ENCODE measurements at regions not wholly inside any gene's neighbourhood (a gene's known extent, or its start where the extent isn't known, plus 50 kb on each side); places are given as distances from the start of the nearest gene placed in this dataset.

DNA sequence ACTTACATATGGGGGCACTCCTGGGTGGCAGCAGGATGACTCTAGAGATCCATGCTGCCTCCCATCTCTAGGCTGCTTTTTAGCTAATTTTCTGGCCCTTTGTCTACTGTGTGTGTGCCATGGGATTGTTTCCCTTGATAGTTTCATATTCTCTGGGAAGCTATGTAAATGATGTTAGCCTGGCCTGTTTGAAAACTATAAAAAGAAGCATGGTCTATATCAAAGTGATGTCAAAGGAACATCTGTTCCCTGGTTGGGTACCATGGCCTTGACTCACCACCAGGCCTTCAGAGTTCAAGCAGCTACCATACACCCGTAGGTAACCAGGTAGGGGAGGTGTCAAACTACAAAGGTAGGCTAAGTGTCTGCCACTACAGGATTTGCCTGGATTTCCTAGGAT is 310.4 kb downstream of the FRK start:
- H3K9me3 ChIP-seq (ENCODE audit: insufficient read depth in 2 of 2, low read depth in 1 of 2, low read length in 1 of 2): no peaks in the 10 kb centered on the region
- no peak for TF ChIP-seq PHF8 (conservative IDR thresholded peaks at IDR 0.05; ENCODE audit: low read depth, low read length)
- TF ChIP-seq POLR2A (IDR thresholded peaks at IDR 0.05; ENCODE audit: control extremely low read depth in 1 of 2, low read depth in 2 of 2, low read length in 2 of 2): no peak
- no peak for TF ChIP-seq BRCA1 (IDR thresholded peaks at IDR 0.05; ENCODE audit: low read depth, low read length)
- TF ChIP-seq, protein P1, sequence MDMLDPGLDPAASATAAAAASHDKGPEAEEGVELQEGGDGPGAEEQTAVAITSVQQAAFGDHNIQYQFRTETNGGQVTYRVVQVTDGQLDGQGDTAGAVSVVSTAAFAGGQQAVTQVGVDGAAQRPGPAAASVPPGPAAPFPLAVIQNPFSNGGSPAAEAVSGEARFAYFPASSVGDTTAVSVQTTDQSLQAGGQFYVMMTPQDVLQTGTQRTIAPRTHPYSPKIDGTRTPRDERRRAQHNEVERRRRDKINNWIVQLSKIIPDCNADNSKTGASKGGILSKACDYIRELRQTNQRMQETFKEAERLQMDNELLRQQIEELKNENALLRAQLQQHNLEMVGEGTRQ (IDR thresholded peaks at IDR 0.05; ENCODE audit: low read length): no peak
- no peak for TF ChIP-seq TEAD4 (IDR thresholded peaks at IDR 0.05; ENCODE audit: low read depth, low read length)
- no peak for TF ChIP-seq GABPA (IDR thresholded peaks at IDR 0.05; ENCODE audit: borderline replicate concordance, insufficient read depth, low read length)
- TF ChIP-seq KDM5A (IDR thresholded peaks at IDR 0.05; ENCODE audit: low read length): no peak
- no peak for TF ChIP-seq JUND (IDR thresholded peaks at IDR 0.05; ENCODE audit: low read length)
- TF ChIP-seq SIX5 (IDR thresholded peaks at IDR 0.05; ENCODE audit: low read depth, low read length): no peak
- no peak for TF ChIP-seq BACH1 (IDR thresholded peaks at IDR 0.05; ENCODE audit: low read length)
- TF ChIP-seq TAF1 (IDR thresholded peaks at IDR 0.05; ENCODE audit: low read depth, low read length): no peak
- TF ChIP-seq RAD21 (IDR thresholded peaks at IDR 0.05 in 1 of 2, conservative IDR thresholded peaks at IDR 0.05 in 1 of 2; ENCODE audit: low read depth in 2 of 2, low read length in 2 of 2): no peak
- no peak for TF ChIP-seq CHD2 (IDR thresholded peaks at IDR 0.05; ENCODE audit: low read length)
- TF ChIP-seq TCF12 (IDR thresholded peaks at IDR 0.05; ENCODE audit: low read depth, low read length): no peak
- TF ChIP-seq HDAC2 (IDR thresholded peaks at IDR 0.05; ENCODE audit: borderline replicate concordance in 1 of 2, low read depth in 2 of 2, low read length in 2 of 2): no peak

More for the DNA sequence above, 310.4 kb downstream of the FRK start:
- no peaks in the 10 kb centered on the region for H3K27me3 ChIP-seq (replicated peaks in 1 of 4; ENCODE audit: control insufficient read depth in 3 of 4, extremely low read depth in 1 of 4, insufficient read depth in 3 of 4, low read length in 3 of 4)
- no peak overlapping the region for H3K56ac ChIP-seq (replicated peaks; ENCODE audit: insufficient read length, low read depth, low read length)
- WGBS, 2 experiments (ENCODE audit: extremely low coverage in 1 of 2, insufficient coverage in 1 of 2, insufficient read length in 1 of 2, insufficient replicate concordance in 2 of 2, low coverage in 1 of 2, low lambda C conversion rate in 2 of 2, missing lambda C conversion rate in 1 of 2): 100% methylated on average over 1 of the region's 1 CpG; no CpG with 5 or more reads in 1 of the 2 experiments
- H2BK120ac ChIP-seq (replicated peaks; ENCODE audit: low read depth, low read length): no peak overlapping the region
- H2BK12ac ChIP-seq (ENCODE audit: low read depth, low read length): no peak overlapping the region
- no peak overlapping the region for H3K4ac ChIP-seq (replicated peaks; ENCODE audit: insufficient read length, low read depth, low read length)
- H2AFZ ChIP-seq (ENCODE audit: low read length): no peak overlapping the region
- no peaks in the 10 kb centered on the region for H4K20me1 ChIP-seq (replicated peaks in 1 of 2; ENCODE audit: control insufficient read depth in 1 of 2, insufficient read depth in 2 of 2, low read length in 2 of 2)
- ChIA-PET POLR2A (ENCODE audit: partially characterized antibody) (no interaction called here), CTCF (ENCODE audit: partially characterized antibody) (interaction anchor here (0.8 kb wide), 1 partner anchor 10 kb away, joined by 3 read pairs; no protein-coding TSS in a partner anchor)
- no peaks in the 10 kb centered on the region for H3K79me2 ChIP-seq (ENCODE audit: control insufficient read depth in 1 of 2, insufficient read depth in 2 of 2, low read length in 2 of 2)
- H3K14ac ChIP-seq (ENCODE audit: insufficient read length): no peak overlapping the region
- H2AK5ac ChIP-seq (ENCODE audit: low read depth, low read length): no peak overlapping the region
- no peak overlapping the region for H2BK5ac ChIP-seq (ENCODE audit: low read depth, low read length)
- no peak overlapping the region for H2BK15ac ChIP-seq (ENCODE audit: low read length)
- H3K23ac ChIP-seq (ENCODE audit: insufficient read length): no peak overlapping the region
- no peaks in the 10 kb centered on the region for H3K79me1 ChIP-seq (ENCODE audit: low read depth, low read length)
- no peak overlapping the region for H3K4me2 ChIP-seq (ENCODE audit: insufficient read depth in 1 of 2, low read depth in 2 of 2, low read length in 2 of 2)
- no peak overlapping the region for H2BK20ac ChIP-seq (ENCODE audit: low read length)
- H4K8ac ChIP-seq (ENCODE audit: extremely low read depth, insufficient read depth, low read length): no peak overlapping the region
- no peak overlapping the region for H4K91ac ChIP-seq (replicated peaks; ENCODE audit: insufficient read length, low read length)
- H4K5ac ChIP-seq (ENCODE audit: insufficient read length, low read depth, low read length): no peak overlapping the region
- DNase-seq (ENCODE audit: low read depth in 1 of 2, low spot score in 2 of 2): no peak
- H3K18ac ChIP-seq (ENCODE audit: extremely low read depth, low read length): no peak overlapping the region
- no peak overlapping the region for H3K27ac ChIP-seq (ENCODE audit: low read depth, low read length)
- H3K36me3 ChIP-seq (ENCODE audit: control insufficient read depth in 2 of 4, insufficient read depth in 4 of 4, low read length in 3 of 4): no peaks in the 10 kb centered on the region
- no peak for FAIRE-seq
- no peaks in the 10 kb centered on the region for H3K23me2 ChIP-seq (ENCODE audit: low read depth, low read length)
- no peak overlapping the region for H3K9ac ChIP-seq (replicated peaks in 1 of 4; ENCODE audit: extremely low read depth in 1 of 4, low read depth in 3 of 4, low read length in 3 of 4)
- no peaks in the 10 kb centered on the region for H3K4me1 ChIP-seq (replicated peaks in 1 of 4; ENCODE audit: control insufficient read depth in 3 of 4, insufficient read depth in 4 of 4, low read length in 3 of 4)
- H3K4me3 ChIP-seq (ENCODE audit: extremely low read depth in 1 of 4, insufficient read depth in 2 of 4, low read depth in 3 of 4, low read length in 4 of 4): no peak overlapping the region
